Body of pancreas (tissue), 4 donors: ENCODE measurements at regions not wholly inside any gene's neighbourhood (a gene's known extent, or its start where the extent isn't known, plus 50 kb on each side); places are given as distances from the start of the nearest gene placed in this dataset.

ENCODE experiments used
- CTCF ChIP-seq, 7 experiments: fragments of 450-650 bp in 4 of 7; fragments of 200-600 bp in 3 of 7; sonication (generic) in 3 of 7; IDR thresholded peaks; one replicate each; pipeline ENCODE4 v1.5.1; 2016 to 2019; ENCODE audit warnings: antibody characterized with exemption in 7 of 7
- POLR2A ChIP-seq, 3 donors: fragments of 450-650 bp; IDR thresholded peaks; one replicate each; pipeline ENCODE4 v1.6.1; 2016; ENCODE audit warnings: antibody characterized with exemption in 3 of 3, mild to moderate bottlenecking in 2 of 3

GRCh38 chr16:89043636-89044417 is 49.8 kb upstream of the ACSF3 start:
- TF ChIP-seq CTCF (IDR thresholded peaks at IDR 0.05) (no peak), POLR2A (IDR thresholded peaks at IDR 0.05) (no peak)
